GM23338 (cell line): ENCODE measurements at regions not wholly inside any gene's neighbourhood (a gene's known extent, or its start where the extent isn't known, plus 50 kb on each side); places are given as distances from the start of the nearest gene placed in this dataset.

ENCODE experiments used
- CREB1 ChIP-seq: fragments of 250-450 bp; sonication (Bioruptor Pico); IDR thresholded peaks from 2 replicates; pipeline ENCODE4 v1.5.0; 2020; ENCODE audit warnings: low read depth, mild to moderate bottlenecking, moderate library complexity
- CTCF ChIP-seq, 2 experiments: fragments of 200-600 bp in 1 of 2; sonication (generic) in 1 of 2; conservative IDR thresholded peaks; 2 replicates each; pipeline versions ENCODE4 v1.5.1 to v1.6.1; 2016 to 2017; ENCODE audit warnings: antibody characterized with exemption in 2 of 2, low read depth in 2 of 2, mild to moderate bottlenecking in 2 of 2, moderate library complexity in 1 of 2
- ETS1 ChIP-seq: IDR thresholded peaks from 2 replicates; pipeline ENCODE4 v1.6.1; 2016; ENCODE audit warnings: antibody characterized with exemption
- EZH2 ChIP-seq: fragments of 200-600 bp; sonication (generic); IDR thresholded peaks from one replicate; pipeline ENCODE4 v1.8.0; 2017; ENCODE audit warnings: antibody characterized with exemption, mild to moderate bottlenecking, low read depth; ENCODE audit not compliant: unreplicated experiment
- EZH2phosphoT487 ChIP-seq: fragments of 200-600 bp; sonication (generic); IDR thresholded peaks from one replicate; pipeline ENCODE4 v1.8.1; 2018; ENCODE audit warnings: antibody characterized with exemption; ENCODE audit not compliant: unreplicated experiment
- JUNB ChIP-seq: IDR thresholded peaks from one replicate; pipeline ENCODE4 v1.6.1; 2016; ENCODE audit warnings: antibody characterized with exemption; ENCODE audit not compliant: unreplicated experiment
- POLR2AphosphoS5 ChIP-seq: IDR thresholded peaks from 2 replicates; pipeline ENCODE4 v1.6.1; 2016; ENCODE audit warnings: antibody characterized with exemption, low read depth
- REST ChIP-seq: IDR thresholded peaks from one replicate; pipeline ENCODE4 v1.6.1; 2018; ENCODE audit warnings: antibody characterized with exemption; ENCODE audit not compliant: unreplicated experiment
- STAT1 ChIP-seq: IDR thresholded peaks from one replicate; pipeline ENCODE4 v1.6.1; 2016; ENCODE audit warnings: antibody characterized with exemption; ENCODE audit not compliant: unreplicated experiment

GRCh38 chrX:121585626-121586025, 538.2 kb downstream of the GLUD2 start:
- TF ChIP-seq CTCF (conservative IDR thresholded peaks at IDR 0.05; ENCODE audit: low read depth in 2 of 2) (no peak), EZH2 (no peak), REST (no peak), POLR2AphosphoS5 (no peak), STAT1 (no peak), EZH2phosphoT487 (no peak), CREB1 (CRISPR knock-in tag) (no peak), JUNB (no peak), ETS1 (no peak)
